Vagina (tissue), 2 donors: ENCODE measurements at regions not wholly inside any gene's neighbourhood (a gene's known extent, or its start where the extent isn't known, plus 50 kb on each side); places are given as distances from the start of the nearest gene placed in this dataset.

Source experiments
- DNase-seq, 2 donors: peaks; one replicate each; pipeline ENCODE4 v3.0.0-alpha.2; 2017; ENCODE audit errors: extremely low spot score in 2 of 2
- H3K27ac ChIP-seq: fragments of 200-600 bp; sonication (generic); one replicate; pipeline ENCODE4 v1.5.1; 2019
- H3K27me3 ChIP-seq: fragments of 200-600 bp; sonication (generic); one replicate; pipeline ENCODE4 v1.5.1; 2019
- H3K36me3 ChIP-seq, 2 donors: fragments of 200-600 bp; sonication (generic); one replicate each; pipeline ENCODE4 v1.5.1; 2017 to 2019
- H3K4me1 ChIP-seq: fragments of 200-600 bp; sonication (generic); one replicate; pipeline ENCODE4 v1.5.1; 2019
- H3K4me3 ChIP-seq, 2 donors: fragments of 200-600 bp; sonication (generic); 1 replicate in 1 of 2; 2 replicates in 1 of 2; pipeline ENCODE4 v1.5.1; 2016 to 2019
- H3K9me3 ChIP-seq: fragments of 200-600 bp; sonication (generic); one replicate; pipeline ENCODE4 v1.5.1; 2019
- CTCF ChIP-seq, 3 experiments: fragments of 450-650 bp in 2 of 3; fragments of 200-600 bp in 1 of 3; sonication (generic) in 1 of 3; IDR thresholded peaks; one replicate each; pipeline ENCODE4 v1.5.1; 2017 to 2019; ENCODE audit warnings: antibody characterized with exemption in 3 of 3, mild to moderate bottlenecking in 2 of 3, moderate library complexity in 2 of 3
- POLR2A ChIP-seq, 2 donors: fragments of 450-650 bp; IDR thresholded peaks; one replicate each; pipeline ENCODE4 v1.6.1; 2017; ENCODE audit warnings: antibody characterized with exemption in 2 of 2, mild to moderate bottlenecking in 2 of 2, moderate library complexity in 2 of 2
- POLR2AphosphoS5 ChIP-seq, 2 donors: sonication (generic); formaldehyde crosslinking; IDR thresholded peaks; one replicate each; pipeline ENCODE4 v1.9.0; 2017; ENCODE audit warnings: antibody characterized with exemption in 2 of 2, mild to moderate bottlenecking in 2 of 2, low read depth in 1 of 2; ENCODE audit not compliant: insufficient read depth in 1 of 2
- intact Hi-C: fragments of 100-400 bp; cut with DNase I; formaldehyde crosslinking; loops from one replicate; pipeline ENCODE4 v1.15.1; 2023

DNA sequence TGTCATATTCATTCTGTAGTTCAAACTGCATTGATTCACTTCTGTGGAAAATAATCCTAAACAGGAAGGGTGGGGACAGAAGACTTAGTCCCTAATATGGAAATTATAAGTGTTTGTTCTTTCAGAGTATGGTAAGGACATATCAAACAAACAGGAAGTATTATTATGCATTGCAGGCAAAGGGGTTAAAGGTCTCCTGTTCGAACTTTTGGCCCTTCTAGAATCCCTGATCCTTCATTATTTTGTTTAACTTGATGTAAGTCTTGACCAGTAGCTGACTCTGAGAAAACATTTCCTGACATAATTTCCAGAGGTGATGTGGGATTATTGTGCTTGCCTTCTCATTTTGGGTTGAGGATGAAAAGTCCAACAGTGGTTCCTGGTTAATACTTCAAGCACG, 215.4 kb upstream of the ADGRL2 start:
- intact Hi-C loops = no loop called here
- Histone ChIP-seq H3K4me1 (no peaks in the 10 kb centered on the region), H3K36me3 (no peaks in the 10 kb centered on the region), H3K27ac (no peak overlapping the region), H3K9me3 (no peaks in the 10 kb centered on the region), H3K27me3 (no peaks in the 10 kb centered on the region), H3K4me3 (no peak overlapping the region)
- DNase-seq = no peak
- TF ChIP-seq POLR2AphosphoS5 (IDR thresholded peaks at IDR 0.05; ENCODE audit: insufficient read depth in 1 of 2, low read depth in 1 of 2) = no peak
- no peak for TF ChIP-seq CTCF (IDR thresholded peaks at IDR 0.05)
- no peak for TF ChIP-seq POLR2A (IDR thresholded peaks at IDR 0.05)

- H3K27ac ChIP-seq = no peak overlapping the region
- no peak for DNase-seq
Measured at GRCh38 chr1:81584398-81584797, 216.3 kb upstream of the ADGRL2 start.

GRCh38 chr1:81583878-81584277, 216.9 kb upstream of the ADGRL2 start:
- Histone ChIP-seq H3K9me3 (no peaks in the 10 kb centered on the region), H3K27me3 (no peaks in the 10 kb centered on the region), H3K27ac (no peak overlapping the region), H3K4me1 (no peaks in the 10 kb centered on the region), H3K4me3 (no peak overlapping the region), H3K36me3 (no peaks in the 10 kb centered on the region)
- TF ChIP-seq POLR2AphosphoS5 (IDR thresholded peaks at IDR 0.05; ENCODE audit: insufficient read depth in 1 of 2, low read depth in 1 of 2) (no peak), CTCF (IDR thresholded peaks at IDR 0.05) (no peak), POLR2A (IDR thresholded peaks at IDR 0.05) (no peak)
- no peak for DNase-seq
- intact Hi-C loops = no loop called here

More at GRCh38 chr1:81584398-81584797, 216.3 kb upstream of the ADGRL2 start:
- Histone ChIP-seq H3K4me3 (no peak overlapping the region), H3K27me3 (no peaks in the 10 kb centered on the region), H3K36me3 (no peaks in the 10 kb centered on the region), H3K9me3 (no peaks in the 10 kb centered on the region), H3K4me1 (no peaks in the 10 kb centered on the region)
- intact Hi-C loops = no loop called here
- no peak for TF ChIP-seq CTCF (IDR thresholded peaks at IDR 0.05)
- TF ChIP-seq POLR2A (IDR thresholded peaks at IDR 0.05) = no peak

- TF ChIP-seq POLR2AphosphoS5 (IDR thresholded peaks at IDR 0.05; ENCODE audit: insufficient read depth in 1 of 2, low read depth in 1 of 2) (no peak), CTCF (IDR thresholded peaks at IDR 0.05) (no peak), POLR2A (IDR thresholded peaks at IDR 0.05) (no peak)
- no peaks in the 10 kb centered on the region for H3K9me3 ChIP-seq
- no peak for DNase-seq
- no peaks in the 10 kb centered on the region for H3K36me3 ChIP-seq
- H3K27ac ChIP-seq = no peak overlapping the region
- no peak overlapping the region for H3K4me3 ChIP-seq
- no peaks in the 10 kb centered on the region for H3K4me1 ChIP-seq
- intact Hi-C loops = no loop called here
- no peaks in the 10 kb centered on the region for H3K27me3 ChIP-seq
Measured at GRCh38 chr1:81582467-81582986, 218.2 kb upstream of the ADGRL2 start.

DNA sequence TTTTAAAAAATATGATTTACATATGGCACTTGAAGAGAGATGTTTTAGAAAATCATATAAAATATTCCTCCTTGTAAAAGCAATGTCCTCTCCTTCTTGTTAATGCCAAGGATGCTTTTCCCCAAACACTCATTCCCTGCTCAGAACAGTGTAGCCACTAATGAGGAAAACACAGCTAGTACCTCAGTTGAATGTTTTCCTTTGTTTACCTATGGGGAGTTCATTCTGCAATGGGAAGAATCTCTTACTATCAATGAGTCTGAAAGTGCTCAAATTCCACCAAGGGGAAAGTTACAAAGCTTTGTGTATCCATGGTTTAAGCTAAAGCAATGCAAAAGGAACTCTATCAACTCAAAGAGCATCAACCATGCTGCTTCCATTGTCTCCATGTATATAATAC, 221.9 kb upstream of the ADGRL2 start:
- Histone ChIP-seq H3K27ac (no peak overlapping the region), H3K27me3 (no peaks in the 10 kb centered on the region), H3K4me3 (no peak overlapping the region), H3K4me1 (no peaks in the 10 kb centered on the region), H3K36me3 (no peaks in the 10 kb centered on the region), H3K9me3 (no peaks in the 10 kb centered on the region)
- TF ChIP-seq CTCF (IDR thresholded peaks at IDR 0.05) = no peak
- TF ChIP-seq POLR2A (IDR thresholded peaks at IDR 0.05) = no peak
- no peak for TF ChIP-seq POLR2AphosphoS5 (IDR thresholded peaks at IDR 0.05; ENCODE audit: insufficient read depth in 1 of 2, low read depth in 1 of 2)
- DNase-seq = no peak
- intact Hi-C loops = no loop called here
